OCI-LY1 (cell line): ENCODE measurements at regions not wholly inside any gene's neighbourhood (a gene's known extent, or its start where the extent isn't known, plus 50 kb on each side); places are given as distances from the start of the nearest gene placed in this dataset.

Source experiments
- EZH2 ChIP-seq: fragments of 200-600 bp; sonication (generic), shearing (Covaris generic); IDR thresholded peaks from 2 replicates; pipeline ENCODE4 v1.8.0; 2017; ENCODE audit warnings: borderline replicate concordance, mixed run types, mild to moderate bottlenecking, antibody characterized with exemption, low read length, moderate library complexity, mixed read lengths
- TF ChIP-seq, protein P1 (sequence below): fragments of 200-600 bp; sonication (generic), shearing (Covaris generic); IDR thresholded peaks from 2 replicates; pipeline ENCODE4 v1.5.1; 2017; ENCODE audit warnings: mild to moderate bottlenecking, antibody characterized with exemption, low read length, moderate library complexity, mixed read lengths

DNA sequence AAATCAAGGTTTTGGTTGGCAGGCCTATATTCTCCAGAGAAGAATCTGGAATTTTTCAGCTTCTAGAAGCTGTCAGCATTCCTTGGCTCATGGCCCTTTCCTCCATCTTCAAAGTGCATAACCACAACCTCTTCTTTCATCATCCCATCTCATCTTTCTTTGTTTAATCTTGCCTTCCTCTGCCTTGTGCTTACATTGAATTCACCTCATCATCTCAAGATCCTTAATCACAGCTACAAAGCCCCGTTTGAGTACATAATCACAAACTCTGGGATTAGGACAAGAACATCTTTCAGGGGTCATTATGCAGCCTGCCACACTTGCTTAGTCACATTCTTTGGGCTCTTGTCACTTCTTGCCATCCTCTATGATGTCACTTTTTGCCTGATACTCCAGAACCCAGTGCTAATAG lies 130.3 kb downstream of the FOXD1 start:
- TF ChIP-seq, protein P1, sequence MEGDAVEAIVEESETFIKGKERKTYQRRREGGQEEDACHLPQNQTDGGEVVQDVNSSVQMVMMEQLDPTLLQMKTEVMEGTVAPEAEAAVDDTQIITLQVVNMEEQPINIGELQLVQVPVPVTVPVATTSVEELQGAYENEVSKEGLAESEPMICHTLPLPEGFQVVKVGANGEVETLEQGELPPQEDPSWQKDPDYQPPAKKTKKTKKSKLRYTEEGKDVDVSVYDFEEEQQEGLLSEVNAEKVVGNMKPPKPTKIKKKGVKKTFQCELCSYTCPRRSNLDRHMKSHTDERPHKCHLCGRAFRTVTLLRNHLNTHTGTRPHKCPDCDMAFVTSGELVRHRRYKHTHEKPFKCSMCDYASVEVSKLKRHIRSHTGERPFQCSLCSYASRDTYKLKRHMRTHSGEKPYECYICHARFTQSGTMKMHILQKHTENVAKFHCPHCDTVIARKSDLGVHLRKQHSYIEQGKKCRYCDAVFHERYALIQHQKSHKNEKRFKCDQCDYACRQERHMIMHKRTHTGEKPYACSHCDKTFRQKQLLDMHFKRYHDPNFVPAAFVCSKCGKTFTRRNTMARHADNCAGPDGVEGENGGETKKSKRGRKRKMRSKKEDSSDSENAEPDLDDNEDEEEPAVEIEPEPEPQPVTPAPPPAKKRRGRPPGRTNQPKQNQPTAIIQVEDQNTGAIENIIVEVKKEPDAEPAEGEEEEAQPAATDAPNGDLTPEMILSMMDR, result no peak
- TF ChIP-seq EZH2, result no peak
